ENCODE measurements at regions not wholly inside any gene's neighbourhood (a gene's known extent, or its start where the extent isn't known, plus 50 kb on each side); places are given as distances from the start of the nearest gene placed in this dataset.

DNA sequence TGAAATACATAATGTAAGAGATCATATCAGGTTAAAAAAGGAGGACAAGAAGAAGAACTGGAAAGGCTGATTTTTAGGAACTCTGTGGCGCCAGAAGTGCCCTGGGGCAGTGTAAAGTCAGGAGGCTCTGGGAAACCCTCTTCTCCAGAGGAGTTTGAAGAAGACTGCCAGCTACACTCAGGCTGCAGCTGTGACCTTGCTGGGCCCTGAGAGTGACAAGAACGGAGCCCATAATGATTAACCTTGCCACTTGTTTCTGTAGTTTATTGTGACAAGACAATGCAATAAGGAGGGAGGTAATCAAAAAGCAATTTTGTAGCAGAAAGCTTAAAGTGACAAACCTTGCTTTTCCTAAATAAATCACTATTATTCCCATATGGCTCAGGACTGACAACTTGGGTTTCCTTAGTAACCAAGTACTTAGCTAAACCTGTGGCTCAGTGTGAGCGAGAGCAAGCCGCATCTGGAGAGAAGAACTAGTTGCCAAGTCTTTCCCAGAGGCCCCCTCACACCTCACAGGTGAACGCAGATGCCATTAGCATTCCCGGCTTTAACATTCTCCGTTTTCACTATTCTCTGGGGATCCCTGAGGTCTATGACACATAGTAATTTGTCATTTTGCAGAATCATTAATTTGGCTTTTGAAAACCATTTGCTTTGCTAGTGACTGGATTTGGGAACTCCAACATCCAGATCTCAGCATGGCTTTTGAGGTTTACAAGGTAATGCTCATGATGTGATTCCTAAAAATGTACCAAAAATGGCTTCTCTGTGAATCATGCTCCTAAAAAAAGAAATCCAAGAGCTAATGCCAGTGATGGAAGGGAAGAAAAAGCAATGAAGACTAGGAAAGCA is 115.9 kb downstream of the OMA1 start:
- Histone ChIP-seq H3K27me3 (no peaks in the 10 kb centered on the region), H3K4me1 (peaks cover 0 to 25% (median 0%) of the 10 kb centered on the region in 12 donors), H3K27ac (no peak overlapping the region), H3K9me3 (peaks cover 0 to 10% (median 0%) of the 10 kb centered on the region in 12 donors), H3K36me3 (no peaks in the 10 kb centered on the region), H3K4me3 (no peak overlapping the region)
- no peak for ATAC-seq
- 83 to 88% (median 85%) methylated on average over 7 of the region's 7 CpGs for whole genome bisulfite sequencing, 4 donors
- DNase-seq: no peak
- intact Hi-C loops (cut with DNase I): no loop called here
- TF ChIP-seq POLR2A (IDR thresholded peaks at IDR 0.05) (no peak), CTCF (IDR thresholded peaks at IDR 0.05) (no peak)

DNA sequence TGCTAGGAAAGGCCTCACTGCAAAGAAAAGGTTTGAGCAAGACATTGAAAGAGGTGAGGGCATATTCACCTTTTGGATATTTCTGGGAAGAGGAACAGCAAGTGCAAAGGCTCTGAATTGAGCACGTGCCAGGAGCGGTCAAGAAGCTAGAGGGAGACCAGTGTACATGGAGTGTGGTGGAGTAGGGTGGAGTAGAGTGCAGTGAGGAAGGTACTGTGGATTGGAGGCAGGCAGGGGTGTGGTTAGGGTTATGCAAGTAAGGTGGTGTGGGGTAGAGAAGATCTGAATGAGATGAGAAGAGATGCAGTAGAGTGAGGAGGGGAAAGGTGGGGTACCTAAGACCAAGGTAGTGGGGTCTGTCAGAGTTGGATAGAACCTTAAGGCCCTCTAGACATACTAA is 119.6 kb downstream of the OMA1 start:
- Histone ChIP-seq H3K4me3 (no peak overlapping the region), H3K36me3 (no peaks in the 10 kb centered on the region), H3K9me3 (peaks cover 0 to 10% (median 0%) of the 10 kb centered on the region in 12 donors), H3K27ac (no peak overlapping the region), H3K27me3 (no peaks in the 10 kb centered on the region), H3K4me1 (peaks cover 0 to 6% (median 0%) of the 10 kb centered on the region in 12 donors)
- intact Hi-C loops (cut with DNase I): no loop called here
- WGBS, 4 donors: 92 to 97% (median 95%) methylated on average over 2 of the region's 2 CpGs
- ATAC-seq (no peak), DNase-seq (no peak)
- TF ChIP-seq CTCF (IDR thresholded peaks at IDR 0.05) (no peak), POLR2A (IDR thresholded peaks at IDR 0.05) (no peak)

DNA sequence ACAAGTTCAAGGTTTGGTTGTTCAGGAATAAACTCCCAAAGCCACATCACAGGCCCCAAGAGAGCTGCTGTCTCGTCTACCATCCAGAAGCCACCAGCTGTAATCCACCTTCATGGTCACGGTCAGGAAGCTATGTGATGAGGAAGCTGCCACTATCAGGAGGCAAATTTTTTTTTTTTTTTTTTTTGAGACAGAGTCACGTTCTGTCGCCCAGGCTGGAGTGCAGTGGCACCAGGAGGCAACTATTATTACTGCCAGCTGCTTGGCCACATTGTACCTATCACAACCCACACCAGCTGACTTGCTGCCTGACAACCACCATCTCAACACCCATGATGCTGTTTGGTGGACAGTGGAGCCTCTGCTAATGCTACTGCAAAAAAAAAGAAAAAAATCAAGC is 124.1 kb downstream of the OMA1 start:
- Histone ChIP-seq H3K27me3 (no peaks in the 10 kb centered on the region), H3K9me3 (no peaks in the 10 kb centered on the region), H3K4me1 (no peaks in the 10 kb centered on the region), H3K27ac (no peak overlapping the region), H3K4me3 (no peak overlapping the region), H3K36me3 (no peaks in the 10 kb centered on the region)
- ATAC-seq (no peak), DNase-seq (no peak)
- TF ChIP-seq POLR2A (IDR thresholded peaks at IDR 0.05): no peak
- no peak for TF ChIP-seq CTCF (IDR thresholded peaks at IDR 0.05)
- intact Hi-C loops (cut with DNase I): no loop called here
- WGBS, 4 donors: 64 to 76% (median 73%) methylated on average over 4 of the region's 4 CpGs

GRCh38 chr1:58418283-58419228 is 128.0 kb downstream of the OMA1 start:
- no peak for ATAC-seq
- intact Hi-C loops (cut with DNase I): no loop called here
- Histone ChIP-seq H3K4me1 (no peaks in the 10 kb centered on the region), H3K27me3 (no peaks in the 10 kb centered on the region), H3K9me3 (no peaks in the 10 kb centered on the region), H3K36me3 (no peaks in the 10 kb centered on the region), H3K27ac (no peak overlapping the region), H3K4me3 (no peak overlapping the region)
- TF ChIP-seq POLR2A (IDR thresholded peaks at IDR 0.05): no peak
- no peak for TF ChIP-seq CTCF (IDR thresholded peaks at IDR 0.05)
- no peak for DNase-seq
- WGBS, 4 donors: 90 to 93% (median 92%) methylated on average over 2 of the region's 2 CpGs
